ENCODE measurements at regions not wholly inside any gene's neighbourhood (a gene's known extent, or its start where the extent isn't known, plus 50 kb on each side); places are given as distances from the start of the nearest gene placed in this dataset.

- Histone ChIP-seq H3K36me3 (no peaks in the 10 kb centered on the region), H3K9me3 (no peaks in the 10 kb centered on the region), H3K27me3 (no peaks in the 10 kb centered on the region), H3K4me3 (no peak overlapping the region), H3K4me1 (no peaks in the 10 kb centered on the region), H3K27ac (no peak overlapping the region)
- DNase-seq (ENCODE audit: low spot score in 2 of 2) = no peak
- TF ChIP-seq POLR2AphosphoS5 (IDR thresholded peaks at IDR 0.05) = no peak
- no peak for TF ChIP-seq POLR2A (IDR thresholded peaks at IDR 0.05)
- TF ChIP-seq EP300 (IDR thresholded peaks at IDR 0.05) = no peak
- TF ChIP-seq CTCF (IDR thresholded peaks at IDR 0.05) = no peak
- WGBS = 38% methylated on average over 1 of the region's 1 CpG
Measured at GRCh38 chr6:140355476-140355875, 981.0 kb upstream of the CITED2 start.

GRCh38 chr6:140354296-140354695 lies 979.8 kb upstream of the CITED2 start:
- TF ChIP-seq POLR2AphosphoS5 (IDR thresholded peaks at IDR 0.05) (no peak), POLR2A (IDR thresholded peaks at IDR 0.05) (no peak), CTCF (IDR thresholded peaks at IDR 0.05) (no peak), EP300 (IDR thresholded peaks at IDR 0.05) (no peak)
- no peak for DNase-seq (ENCODE audit: low spot score in 2 of 2)
- Histone ChIP-seq H3K4me1 (no peaks in the 10 kb centered on the region), H3K4me3 (no peak overlapping the region), H3K9me3 (no peaks in the 10 kb centered on the region), H3K27ac (no peak overlapping the region), H3K27me3 (no peaks in the 10 kb centered on the region), H3K36me3 (no peaks in the 10 kb centered on the region)
- WGBS = 91% methylated on average over 1 of the region's 1 CpG

- TF ChIP-seq POLR2AphosphoS5 (IDR thresholded peaks at IDR 0.05) (no peak), POLR2A (IDR thresholded peaks at IDR 0.05) (no peak), CTCF (IDR thresholded peaks at IDR 0.05) (no peak), EP300 (IDR thresholded peaks at IDR 0.05) (no peak)
- Histone ChIP-seq H3K4me3 (no peak overlapping the region), H3K27ac (no peak overlapping the region), H3K36me3 (no peaks in the 10 kb centered on the region), H3K4me1 (no peaks in the 10 kb centered on the region), H3K9me3 (no peaks in the 10 kb centered on the region), H3K27me3 (no peaks in the 10 kb centered on the region)
- WGBS = 86% methylated on average over 1 of the region's 1 CpG
- DNase-seq (ENCODE audit: low spot score in 2 of 2) = no peak
Measured at GRCh38 chr6:140353536-140353935, 979.1 kb upstream of the CITED2 start.

GRCh38 chr6:140346428-140346827 lies 972.0 kb upstream of the CITED2 start:
- TF ChIP-seq EP300 (IDR thresholded peaks at IDR 0.05) = no peak
- TF ChIP-seq POLR2A (IDR thresholded peaks at IDR 0.05) = no peak
- TF ChIP-seq CTCF (IDR thresholded peaks at IDR 0.05) = no peak
- no peak for TF ChIP-seq POLR2AphosphoS5 (IDR thresholded peaks at IDR 0.05)
- 80% methylated on average over 5 of the region's 5 CpGs for WGBS
- Histone ChIP-seq H3K4me3 (no peak overlapping the region), H3K27me3 (no peaks in the 10 kb centered on the region), H3K27ac (no peak overlapping the region), H3K9me3 (no peaks in the 10 kb centered on the region), H3K4me1 (no peaks in the 10 kb centered on the region), H3K36me3 (no peaks in the 10 kb centered on the region)
- no peak for DNase-seq (ENCODE audit: low spot score in 2 of 2)

- no peak overlapping the region for H3K27ac ChIP-seq
- no peaks in the 10 kb centered on the region for H3K36me3 ChIP-seq
- no peaks in the 10 kb centered on the region for H3K4me1 ChIP-seq
- H3K27me3 ChIP-seq = no peaks in the 10 kb centered on the region
- no peak for DNase-seq (ENCODE audit: low spot score in 2 of 2)
- no peak for TF ChIP-seq POLR2A (IDR thresholded peaks at IDR 0.05)
- no peak for TF ChIP-seq POLR2AphosphoS5 (IDR thresholded peaks at IDR 0.05)
- no peak for TF ChIP-seq CTCF (IDR thresholded peaks at IDR 0.05)
- TF ChIP-seq EP300 (IDR thresholded peaks at IDR 0.05) = no peak
- 83% methylated on average over 3 of the region's 3 CpGs for WGBS
- H3K9me3 ChIP-seq = no peaks in the 10 kb centered on the region
- H3K4me3 ChIP-seq = no peak overlapping the region
Measured at GRCh38 chr6:140345935-140346334, 971.5 kb upstream of the CITED2 start.
